ENCODE measurements at regions not wholly inside any gene's neighbourhood (a gene's known extent, or its start where the extent isn't known, plus 50 kb on each side); places are given as distances from the start of the nearest gene placed in this dataset.

DNA sequence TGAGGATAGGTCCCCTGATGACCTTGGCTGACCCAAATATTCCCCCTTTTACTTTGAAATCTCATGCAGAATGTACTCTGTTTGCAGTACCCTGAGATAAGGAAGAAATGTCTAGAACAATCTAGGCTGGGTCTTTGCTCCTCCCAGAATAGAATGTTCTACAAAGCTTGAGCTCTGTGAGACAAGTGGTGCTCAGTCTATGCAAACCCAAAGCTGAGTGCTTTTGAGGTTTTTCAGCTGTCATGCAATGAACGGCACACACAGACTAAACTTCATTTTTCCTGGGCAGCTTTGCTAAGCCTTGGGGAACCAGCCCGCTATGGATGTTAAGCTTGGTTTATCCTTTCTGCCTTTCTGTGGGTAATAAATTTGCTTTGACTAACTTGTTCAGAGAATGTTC lies 513.6 kb downstream of the FAT4 start:
- no peak for DNase-seq

DNA sequence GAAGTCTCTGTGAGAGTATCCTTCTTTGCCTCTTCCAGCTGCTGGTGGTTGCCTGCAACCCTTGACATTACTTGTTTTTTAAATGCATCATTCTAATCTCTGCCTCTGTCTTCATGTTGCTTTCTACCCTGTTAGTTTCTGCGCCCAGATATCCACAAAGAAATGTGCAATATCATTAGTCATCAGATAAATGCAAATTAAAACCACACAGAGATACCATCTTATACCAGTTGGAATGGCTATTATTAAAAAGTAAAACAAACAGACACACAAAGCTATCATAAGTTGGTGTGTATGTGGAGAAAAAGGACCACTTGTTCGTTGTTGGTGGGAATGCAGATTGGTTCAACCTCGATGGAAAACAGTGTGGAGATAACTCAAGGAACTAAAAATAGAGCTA lies 517.4 kb downstream of the FAT4 start:
- no peak for DNase-seq

GRCh38 chr4:125836597-125837195 lies 521.9 kb downstream of the FAT4 start:
- DNase-seq: no peak

DNA sequence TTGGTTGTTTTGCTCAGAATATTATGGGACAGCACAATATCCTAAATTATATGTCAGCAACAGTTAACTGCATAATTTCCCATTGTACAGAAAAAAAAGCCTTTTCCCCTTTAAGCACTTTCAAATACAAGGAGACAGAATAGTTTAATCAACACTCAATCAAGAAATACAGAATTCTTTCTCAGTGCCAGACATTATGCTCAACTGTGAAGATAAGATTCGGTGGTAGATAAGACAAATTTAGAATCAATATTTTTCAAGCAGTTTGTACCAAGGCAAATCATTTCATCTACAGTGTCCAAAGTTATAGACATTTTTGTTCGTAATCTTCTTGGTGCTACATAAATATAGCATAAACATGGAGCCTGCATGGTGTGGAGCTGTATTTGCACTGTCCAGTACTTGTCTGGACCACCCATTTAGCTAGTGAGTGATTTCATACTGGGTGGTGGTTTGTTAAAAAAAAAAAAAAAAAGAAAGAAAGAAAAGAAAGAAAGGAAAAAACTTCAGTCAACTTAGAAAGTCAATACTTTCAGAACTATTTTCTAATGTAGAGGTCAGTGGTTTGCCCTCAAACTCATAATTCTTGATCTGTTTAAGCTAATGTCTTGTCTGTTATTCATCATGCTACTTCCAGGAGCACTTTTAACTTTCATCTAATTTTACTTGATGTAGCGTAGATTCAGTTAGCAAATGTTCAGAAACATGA lies 522.9 kb downstream of the FAT4 start:
- no peak for DNase-seq

DNA sequence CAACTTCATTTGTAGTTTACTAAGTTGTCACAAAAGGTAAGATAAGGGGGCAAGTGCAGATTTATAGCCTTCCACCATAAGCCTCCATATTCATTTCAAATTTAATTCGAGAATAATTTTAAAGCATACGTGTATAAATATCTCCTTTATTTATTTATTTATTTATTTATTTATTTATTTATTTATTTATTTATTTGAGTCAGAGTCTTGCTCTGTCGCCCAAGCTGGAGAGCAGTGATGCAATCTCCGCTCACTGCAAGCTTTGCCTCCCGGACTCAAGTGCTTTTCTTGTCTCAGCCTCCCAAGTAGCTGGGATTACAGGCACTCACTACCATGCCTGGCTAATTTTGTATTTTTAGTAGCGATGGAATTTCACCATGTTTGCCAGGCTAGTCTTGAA lies 523.4 kb downstream of the FAT4 start:
- DNase-seq: no peak

- DNase-seq: no peak
These were observed 524.2 kb downstream of the FAT4 start for GRCh38 chr4:125838924-125839323.

DNA sequence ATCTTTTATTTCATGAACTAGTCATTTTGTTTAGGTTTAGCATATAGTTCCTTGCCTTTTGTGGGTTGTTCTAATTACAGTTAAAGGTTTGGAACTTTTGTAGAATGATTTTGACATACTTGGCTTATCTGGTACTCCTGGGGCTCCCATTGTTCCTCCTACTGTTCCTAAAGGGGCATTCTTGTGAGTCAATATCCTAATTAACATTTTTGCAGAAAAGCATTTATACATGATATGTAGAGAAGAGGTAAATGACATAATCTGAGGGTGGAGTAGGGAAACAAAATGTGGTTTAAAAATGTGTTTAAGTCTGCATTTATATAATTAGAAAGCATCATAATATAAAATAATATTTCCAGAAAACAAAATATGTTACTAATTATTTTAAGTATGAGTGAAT lies 529.2 kb downstream of the FAT4 start:
- DNase-seq: no peak

DNA sequence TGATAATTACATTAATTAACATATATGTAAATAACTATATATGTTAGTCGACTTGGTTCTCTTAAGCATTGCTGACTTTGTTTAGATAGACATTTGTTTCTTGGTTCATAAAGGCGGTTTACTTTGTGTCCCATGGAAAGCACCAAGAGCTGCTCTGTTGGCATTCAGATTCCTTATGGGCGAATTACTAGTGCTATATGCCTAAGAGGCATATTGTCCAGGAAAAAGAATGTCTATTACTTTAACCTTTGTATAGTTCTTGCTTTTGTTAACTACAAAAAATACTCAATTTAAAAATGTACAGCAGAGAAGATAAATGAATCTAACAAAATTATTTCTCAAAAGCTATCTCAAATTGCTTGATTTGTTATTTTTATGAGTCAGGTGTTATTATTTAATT lies 532.8 kb downstream of the FAT4 start:
- DNase-seq: no peak

DNA sequence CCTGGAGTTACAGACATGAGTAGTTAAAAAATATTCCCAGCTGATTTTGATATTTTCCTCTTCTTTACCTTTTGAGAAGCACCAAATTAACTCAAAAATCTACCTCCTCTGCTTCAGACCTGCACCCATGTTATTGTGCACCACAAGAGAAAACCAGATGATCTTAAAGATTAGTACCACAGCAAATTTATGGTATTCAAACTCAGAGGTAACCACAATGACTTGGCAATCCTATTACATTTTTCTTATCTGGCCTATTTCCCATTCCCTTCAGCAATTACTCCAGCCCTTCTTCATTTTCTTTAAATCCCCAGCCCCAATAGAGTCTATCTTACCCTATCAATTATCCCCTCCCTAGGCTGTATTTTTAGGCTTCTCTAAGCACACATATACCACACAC lies 535.1 kb downstream of the FAT4 start:
- peak; percentile 26 for DNase-seq

DNA sequence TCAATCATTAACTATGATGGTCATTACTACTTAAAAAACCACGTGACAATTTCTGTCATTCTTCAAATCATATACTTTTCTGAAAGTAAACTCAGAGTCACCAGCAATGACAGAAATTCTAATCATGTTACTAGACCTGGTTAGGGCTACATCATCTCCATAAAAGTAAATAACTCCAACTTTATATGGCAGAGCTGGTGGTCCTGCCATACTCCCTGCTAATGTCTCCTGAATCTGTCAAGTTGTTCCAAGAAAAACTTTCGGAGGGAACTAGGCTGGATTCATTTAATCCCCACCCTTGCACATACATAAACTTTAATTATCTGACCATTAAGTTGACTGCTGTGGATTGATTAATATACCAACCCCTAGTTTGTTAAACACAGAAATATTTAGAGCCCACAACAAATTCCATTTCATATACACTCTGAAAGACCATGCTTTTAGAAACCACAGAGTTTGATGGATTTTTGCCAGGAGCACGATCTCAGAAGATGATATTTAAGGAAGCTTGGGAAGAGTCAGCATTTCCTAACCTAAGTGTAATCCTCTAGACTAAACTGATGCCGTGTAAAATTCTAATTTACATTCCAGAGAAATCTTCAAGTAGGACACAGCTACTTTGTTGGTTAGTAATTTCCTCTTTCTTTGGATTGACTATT lies 577.0 kb downstream of the FAT4 start:
- peak; percentile 84 for DNase-seq

GRCh38 chr4:125904802-125905201 lies 590.0 kb downstream of the FAT4 start:
- DNase-seq: no peak

DNA sequence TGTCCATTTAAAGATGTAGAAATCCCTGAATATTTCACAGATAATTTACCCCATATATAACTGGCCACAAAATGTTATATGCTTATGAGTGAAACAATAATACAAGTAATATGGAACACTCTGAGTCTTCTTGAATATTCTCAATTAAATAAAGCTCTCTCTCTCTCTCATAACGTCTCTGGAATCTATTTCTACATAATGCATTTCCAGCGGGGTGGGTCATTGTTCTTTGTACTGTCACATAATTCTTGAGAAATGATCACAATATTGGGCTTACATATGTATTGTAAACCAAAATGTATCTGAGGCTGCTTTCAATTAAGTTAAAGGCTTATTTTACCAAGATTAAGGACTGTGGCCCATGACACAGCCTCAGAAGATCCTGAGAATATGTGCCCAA lies 596.3 kb downstream of the FAT4 start:
- no peak for DNase-seq

DNA sequence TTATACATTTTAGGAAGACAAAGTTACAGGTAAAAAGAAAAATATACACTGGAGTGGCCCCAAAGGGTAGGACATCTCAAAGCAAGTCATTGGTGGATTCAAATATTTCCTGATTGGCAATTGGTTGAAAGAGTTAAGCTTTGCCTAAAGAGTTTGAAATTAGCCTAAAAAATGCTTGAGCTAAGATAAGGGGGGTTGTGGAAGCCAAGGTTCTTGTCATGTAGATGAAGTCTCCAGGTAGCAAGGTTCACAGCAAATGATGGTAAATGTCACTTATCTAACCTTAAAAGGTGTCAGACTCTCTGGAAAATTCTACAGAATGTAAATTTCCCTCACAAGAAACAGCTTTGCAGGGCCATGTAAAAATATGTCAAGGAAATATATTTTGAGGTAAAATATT lies 596.7 kb downstream of the FAT4 start:
- no peak for DNase-seq

GRCh38 chr4:125917559-125917958 lies 602.8 kb downstream of the FAT4 start:
- no peak for DNase-seq

DNA sequence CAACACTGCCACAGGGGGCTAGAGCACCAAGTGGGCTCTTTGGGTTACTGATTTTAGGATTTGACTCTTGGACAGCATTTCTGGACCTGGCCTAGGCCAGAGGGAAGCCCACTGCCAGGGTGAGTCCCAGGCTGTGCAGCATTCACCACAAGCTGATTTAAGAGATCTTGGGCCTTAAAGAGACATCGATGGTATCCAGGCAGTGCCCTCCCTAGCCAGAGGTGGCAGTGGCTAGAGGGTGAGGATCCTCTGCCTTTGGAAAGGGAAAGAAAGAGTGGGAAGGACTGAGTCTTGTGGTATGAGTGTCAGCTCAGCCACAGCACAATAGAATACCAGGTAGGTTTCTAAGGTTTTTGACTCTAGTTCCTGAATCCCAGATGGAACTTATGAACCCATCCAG lies 613.9 kb downstream of the FAT4 start:
- DNase-seq: no peak

DNA sequence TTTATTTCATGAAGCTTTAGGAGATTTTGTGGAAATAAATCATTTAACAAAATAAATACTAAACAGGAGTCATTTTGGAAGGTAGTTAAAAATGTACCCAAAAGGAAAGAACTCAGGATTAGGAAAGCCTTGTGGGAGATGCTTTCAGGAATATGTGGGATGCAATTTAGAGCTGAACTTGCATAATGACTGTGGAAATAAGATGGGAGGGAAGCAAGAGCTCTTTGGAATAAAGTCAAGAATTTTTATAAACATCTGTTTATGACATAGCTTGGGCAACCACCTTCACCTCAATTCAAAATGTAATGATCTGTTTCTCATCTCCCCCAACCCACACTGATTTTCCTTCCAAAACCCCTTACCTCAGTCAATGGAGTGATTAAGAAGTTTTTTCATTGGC lies 623.8 kb downstream of the FAT4 start:
- DNase-seq: no peak

GRCh38 chr4:125940426-125940825 lies 625.7 kb downstream of the FAT4 start:
- no peak for DNase-seq

DNA sequence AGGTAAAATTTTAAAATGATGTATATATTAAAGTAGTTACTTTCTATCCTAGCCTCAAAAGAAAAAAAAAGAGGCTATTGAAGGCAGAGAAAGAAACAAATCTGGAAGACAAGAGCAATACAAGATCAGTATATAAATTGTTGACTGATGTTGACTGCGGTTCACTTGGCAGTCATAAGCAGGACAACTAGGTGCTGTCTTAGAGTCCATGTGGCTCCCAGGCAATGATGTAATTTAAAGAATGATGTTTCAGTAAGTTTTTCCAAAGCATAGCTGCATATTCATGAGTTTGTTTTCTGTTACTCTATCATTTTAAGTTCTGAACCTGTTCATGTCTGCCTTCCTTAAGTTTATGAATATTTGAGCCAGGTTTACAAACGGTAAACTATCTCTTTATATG lies 630.2 kb downstream of the FAT4 start:
- no peak for DNase-seq

- DNase-seq: no peak
These were observed 633.3 kb downstream of the FAT4 start for GRCh38 chr4:125948021-125948420.

DNA sequence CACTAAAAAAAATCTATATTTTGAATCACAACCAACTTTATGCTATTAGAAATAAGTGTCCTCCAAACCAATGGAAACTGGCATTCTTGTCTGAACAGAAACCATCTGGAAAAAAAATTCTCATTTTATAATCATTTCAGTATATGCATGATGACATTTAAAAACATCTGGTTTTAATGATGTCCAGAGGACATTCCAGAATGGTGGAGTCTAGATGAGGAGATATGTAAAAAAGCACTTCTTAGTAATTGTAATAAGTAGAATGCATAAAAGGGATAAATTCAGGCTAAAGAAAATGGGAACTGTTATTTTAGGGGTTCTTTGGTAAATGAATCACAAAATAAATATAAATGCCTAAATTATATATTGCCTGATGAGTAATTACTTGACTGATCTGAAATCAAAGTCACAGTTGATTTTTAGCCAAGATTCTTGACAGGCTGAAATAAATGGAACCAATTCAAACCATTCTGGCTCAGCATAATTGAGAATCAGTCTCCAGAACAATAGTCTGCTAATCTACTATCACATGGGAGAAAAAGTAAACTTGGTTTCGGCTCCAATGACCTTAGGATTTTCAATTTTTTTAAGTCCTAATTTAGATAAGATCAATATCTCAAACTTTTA lies 636.6 kb downstream of the FAT4 start:
- peak; percentile 6 for DNase-seq

- DNase-seq: no peak
These were observed 637.9 kb downstream of the FAT4 start for GRCh38 chr4:125952631-125953030.

DNA sequence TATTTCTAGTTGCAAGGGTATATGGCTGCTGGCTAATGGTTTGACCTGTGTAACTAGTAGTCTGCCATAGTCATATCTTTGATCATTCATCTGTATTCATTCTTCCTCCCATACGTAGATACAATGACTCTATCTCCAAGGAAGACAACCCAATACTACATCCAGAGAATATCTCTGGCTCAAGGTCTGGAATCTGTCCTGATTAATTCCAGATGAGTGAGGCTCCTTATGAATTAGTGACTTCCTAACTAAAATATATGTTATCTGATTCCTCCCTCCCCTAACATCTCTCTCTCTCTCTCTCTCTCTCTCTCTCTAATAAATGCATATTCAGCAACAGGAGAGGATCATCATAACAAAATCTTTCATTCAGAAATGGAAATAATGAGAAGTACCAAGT lies 641.5 kb downstream of the FAT4 start:
- no peak for DNase-seq

DNA sequence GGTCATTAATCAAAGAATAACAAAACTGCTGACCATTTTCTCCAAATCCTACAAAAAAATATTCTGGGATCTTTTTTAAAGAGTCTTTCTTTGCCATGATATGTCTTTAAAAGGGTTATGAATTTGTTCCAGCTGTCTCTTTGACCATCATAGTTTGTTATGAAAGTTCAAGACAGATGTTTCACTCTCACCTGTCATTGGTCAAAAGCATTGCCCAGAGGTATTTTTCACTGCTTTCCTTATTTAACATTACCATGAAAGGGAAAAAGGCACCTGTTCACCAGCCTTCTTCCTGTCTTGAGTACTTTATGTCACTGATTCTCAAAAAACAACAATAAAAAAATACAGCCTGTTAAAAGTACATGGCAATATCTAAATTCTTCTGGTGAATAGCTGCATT lies 643.8 kb downstream of the FAT4 start:
- no peak for DNase-seq

GRCh38 chr4:125961626-125962025 lies 646.9 kb downstream of the FAT4 start:
- DNase-seq: no peak
